ENCODE measurements at regions not wholly inside any gene's neighbourhood (a gene's known extent, or its start where the extent isn't known, plus 50 kb on each side); places are given as distances from the start of the nearest gene placed in this dataset.

- DNase-seq (ENCODE audit: low read depth in 1 of 2, low spot score in 1 of 2): no peak
Observed at GRCh38 chr7:116417593-116418345, 81.8 kb upstream of the CAV2 start.

- no peak for DNase-seq (ENCODE audit: low read depth in 1 of 2, low spot score in 1 of 2)
Observed at GRCh38 chr7:116418524-116418923, 81.0 kb upstream of the CAV2 start.

GRCh38 chr7:116420003-116420402 is 79.5 kb upstream of the CAV2 start:
- DNase-seq (ENCODE audit: low read depth in 1 of 2, low spot score in 1 of 2): no peak

GRCh38 chr7:116421298-116421697 is 78.2 kb upstream of the CAV2 start:
- no peak for DNase-seq (ENCODE audit: low read depth in 1 of 2, low spot score in 1 of 2)

- DNase-seq (ENCODE audit: low read depth in 1 of 2, low spot score in 1 of 2): no peak
Observed at GRCh38 chr7:116422683-116423082, 76.9 kb upstream of the CAV2 start.

GRCh38 chr7:116423499-116423898 is 76.0 kb upstream of the CAV2 start:
- DNase-seq (ENCODE audit: low read depth in 1 of 2, low spot score in 1 of 2): no peak

- DNase-seq (ENCODE audit: low read depth in 1 of 2, low spot score in 1 of 2): no peak
Observed at GRCh38 chr7:116425647-116426209, 73.8 kb upstream of the CAV2 start.

- DNase-seq (ENCODE audit: low read depth in 1 of 2, low spot score in 1 of 2): no peak
Observed at GRCh38 chr7:116426428-116427156, 72.9 kb upstream of the CAV2 start.

GRCh38 chr7:116429986-116430619 is 69.4 kb upstream of the CAV2 start:
- DNase-seq (ENCODE audit: low read depth in 1 of 2, low spot score in 1 of 2): no peak

GRCh38 chr7:116431787-116432526 is 67.6 kb upstream of the CAV2 start:
- no peak for DNase-seq (ENCODE audit: low read depth in 1 of 2, low spot score in 1 of 2)

- no peak for DNase-seq (ENCODE audit: low read depth in 1 of 2, low spot score in 1 of 2)
Observed at GRCh38 chr7:116432527-116432916, 67.0 kb upstream of the CAV2 start.

- no peak for DNase-seq (ENCODE audit: low read depth in 1 of 2, low spot score in 1 of 2)
Observed at GRCh38 chr7:116433246-116433645, 66.3 kb upstream of the CAV2 start.

- no peak for DNase-seq (ENCODE audit: low read depth in 1 of 2, low spot score in 1 of 2)
Observed at GRCh38 chr7:116434820-116435341, 64.7 kb upstream of the CAV2 start.

- no peak for DNase-seq (ENCODE audit: low read depth in 1 of 2, low spot score in 1 of 2)
Observed at GRCh38 chr7:116436305-116436826, 63.2 kb upstream of the CAV2 start.

GRCh38 chr7:116438267-116438666 is 61.3 kb upstream of the CAV2 start:
- DNase-seq (ENCODE audit: low read depth in 1 of 2, low spot score in 1 of 2): no peak

GRCh38 chr7:116439005-116439404 is 60.5 kb upstream of the CAV2 start:
- no peak for DNase-seq (ENCODE audit: low read depth in 1 of 2, low spot score in 1 of 2)

- no peak for DNase-seq (ENCODE audit: low read depth in 1 of 2, low spot score in 1 of 2)
Observed at GRCh38 chr7:116439841-116440549, 59.5 kb upstream of the CAV2 start.

- no peak for DNase-seq (ENCODE audit: low read depth in 1 of 2, low spot score in 1 of 2)
Observed at GRCh38 chr7:116441534-116441933, 58.0 kb upstream of the CAV2 start.

GRCh38 chr7:116443101-116443523 is 56.4 kb upstream of the CAV2 start:
- no peak for DNase-seq (ENCODE audit: low read depth in 1 of 2, low spot score in 1 of 2)

- no peak for DNase-seq (ENCODE audit: low read depth in 1 of 2, low spot score in 1 of 2)
Observed at GRCh38 chr7:116443646-116444045, 55.9 kb upstream of the CAV2 start.

Measured in activated CD4-positive, alpha-beta T cell treated with anti-CD3 and anti-CD28 coated beads, Interleukin-2, amount 50 U/mL, for 24 hours (primary cell).